Caco-2 (cell line): ENCODE measurements at regions not wholly inside any gene's neighbourhood (a gene's known extent, or its start where the extent isn't known, plus 50 kb on each side); places are given as distances from the start of the nearest gene placed in this dataset.

Source experiments
- BruUV-seq: library from RNA; stranded (reverse); fragments of 400-500 nt; replicated peaks from 2 replicates; lab custom pipeline; 2021; lab: Mats Ljungman, UMichigan
- CTCF ChIA-PET: fragments of 300-600 bp; sonication (Branson Sonifier 250); formaldehyde crosslinking; loops from one replicate; lab custom pipeline; 2022; ENCODE audit warnings: antibody characterized with exemption; lab: Charles Lee
- POLR2A ChIA-PET: fragments of 300-600 bp; sonication (Branson Sonifier 250); formaldehyde crosslinking; loops from one replicate; lab custom pipeline; 2022; ENCODE audit warnings: antibody characterized with exemption; lab: Charles Lee
- DNase-seq, 2 experiments: peaks; one replicate each; pipeline versions ENCODE4 v3.0.0 to v3.0.0-alpha.2; 2020 to 2022
- H3K27me3 ChIP-seq: replicated peaks from 2 replicates; pipeline ENCODE4 v1.6.0; 2011; ENCODE audit warnings: low read length; ENCODE audit not compliant: control insufficient read depth, insufficient read depth
- H3K36me3 ChIP-seq: 2 replicates; pipeline ENCODE4 v1.5.1; 2011; ENCODE audit warnings: low read length; ENCODE audit not compliant: control insufficient read depth, insufficient read depth
- H3K4me1 ChIP-seq: fragments of 250-450 bp; sonication (Bioruptor Pico); 2 replicates; pipeline ENCODE4 v1.5.1; 2020; ENCODE audit warnings: mild to moderate bottlenecking
- H3K4me3 ChIP-seq: 2 replicates; pipeline ENCODE4 v1.5.1; 2011; ENCODE audit warnings: low read depth, mild to moderate bottlenecking, control low read depth, low read length
- H3K9me3 ChIP-seq: fragments of 250-450 bp; sonication (Bioruptor Pico); 2 replicates; pipeline ENCODE4 v1.5.1; 2020; ENCODE audit warnings: mild to moderate bottlenecking, moderate library complexity
- H3K27ac Mint-ChIP-seq: one replicate; pipeline ENCODE4 v1.8.0; 2022; ENCODE audit warnings: mixed read lengths; ENCODE audit not compliant: unreplicated experiment
- H3K27me3 Mint-ChIP-seq: one replicate; pipeline ENCODE4 v1.8.0; 2022; ENCODE audit warnings: mixed read lengths; ENCODE audit not compliant: insufficient read depth, unreplicated experiment
- H3K36me3 Mint-ChIP-seq: one replicate; pipeline ENCODE4 v1.8.0; 2022; ENCODE audit warnings: mild to moderate bottlenecking, mixed read lengths; ENCODE audit not compliant: insufficient read depth, unreplicated experiment
- H3K4me1 Mint-ChIP-seq: one replicate; pipeline ENCODE4 v1.8.0; 2022; ENCODE audit warnings: low read depth, mixed read lengths; ENCODE audit not compliant: unreplicated experiment
- H3K4me3 Mint-ChIP-seq: one replicate; pipeline ENCODE4 v1.8.0; 2022; ENCODE audit warnings: mild to moderate bottlenecking, moderate library complexity, mixed read lengths; ENCODE audit not compliant: unreplicated experiment
- H3K9me3 Mint-ChIP-seq: one replicate; pipeline ENCODE4 v1.8.0; 2022; ENCODE audit warnings: mixed read lengths; ENCODE audit not compliant: unreplicated experiment
- CTCF ChIP-seq, 2 experiments: fragments of 200-600 bp in 1 of 2; IDR thresholded peaks; 1 replicate in 1 of 2; 2 replicates in 1 of 2; pipeline versions ENCODE4 v1.5.1 to v1.8.0; 2011 to 2022; ENCODE audit warnings: antibody characterized with exemption in 1 of 2, control low read depth in 1 of 2, inconsistent platforms in 1 of 2, low read depth in 1 of 2, low read length in 1 of 2, mild to moderate bottlenecking in 1 of 2, moderate library complexity in 1 of 2; ENCODE audit not compliant: insufficient read depth in 1 of 2, severe bottlenecking in 1 of 2, unreplicated experiment in 1 of 2
- intact Hi-C: fragments of 100-400 bp; cut with micrococcal nuclease; formaldehyde crosslinking; loops from one replicate; pipeline ENCODE4 v1.10.0; 2022; ENCODE audit not compliant: unreplicated experiment

GRCh38 chr3:139203752-139204151, 140.1 kb upstream of the MRPS22 start:
- no peak for TF ChIP-seq CTCF (IDR thresholded peaks at IDR 0.05; ENCODE audit: insufficient read depth in 1 of 2, low read depth in 1 of 2, low read length in 1 of 2, severe bottlenecking in 1 of 2, unreplicated experiment in 1 of 2)
- Histone ChIP-seq H3K4me3 (no peak overlapping the region), H3K36me3 (no peaks in the 10 kb centered on the region), H3K27me3 (no peaks in the 10 kb centered on the region), H3K9me3 (no peaks in the 10 kb centered on the region), H3K4me1 (no peaks in the 10 kb centered on the region)
- intact Hi-C loops = loop anchor here (2.0 to 5.0 kb wide), 2 partner anchors 91 to 124 kb away; no protein-coding TSS in a partner anchor
- no TSS peak for BruUV-seq
- DNase-seq = no peak
- peaks cover 4% of the 10 kb centered on the region for H3K27me3 Mint-ChIP-seq
- CTCF ChIA-PET = interaction anchor here (1.6 kb wide), 1 partner anchor 268 kb away, joined by 5 read pairs; no protein-coding TSS in a partner anchor
- no peaks in the 10 kb centered on the region for H3K4me1 Mint-ChIP-seq
- POLR2A ChIA-PET = no interaction called here
- H3K36me3 Mint-ChIP-seq = no peaks in the 10 kb centered on the region
- H3K9me3 Mint-ChIP-seq = no peaks in the 10 kb centered on the region
- no peak overlapping the region for H3K4me3 Mint-ChIP-seq
- no peak overlapping the region for H3K27ac Mint-ChIP-seq

GRCh38 chr3:139204728-139205127, 139.1 kb upstream of the MRPS22 start:
- intact Hi-C loops = loop anchor here (5.0 kb wide), 1 partner anchor 123 kb away; no protein-coding TSS in a partner anchor
- Histone ChIP-seq H3K36me3 (no peaks in the 10 kb centered on the region), H3K4me3 (no peak overlapping the region), H3K9me3 (no peaks in the 10 kb centered on the region), H3K4me1 (no peaks in the 10 kb centered on the region), H3K27me3 (no peaks in the 10 kb centered on the region)
- Mint-ChIP-seq H3K36me3 (no peaks in the 10 kb centered on the region), H3K27ac (no peak overlapping the region), H3K4me3 (no peak overlapping the region), H3K27me3 (peaks cover 4% of the 10 kb centered on the region), H3K9me3 (no peaks in the 10 kb centered on the region), H3K4me1 (no peaks in the 10 kb centered on the region)
- ChIA-PET POLR2A (no interaction called here), CTCF (no interaction called here)
- no peak for TF ChIP-seq CTCF (IDR thresholded peaks at IDR 0.05; ENCODE audit: insufficient read depth in 1 of 2, low read depth in 1 of 2, low read length in 1 of 2, severe bottlenecking in 1 of 2, unreplicated experiment in 1 of 2)
- BruUV-seq = no TSS peak
- no peak for DNase-seq

GRCh38 chr3:139213936-139214335, 129.9 kb upstream of the MRPS22 start:
- Mint-ChIP-seq H3K4me3 (no peak overlapping the region), H3K36me3 (no peaks in the 10 kb centered on the region), H3K4me1 (no peaks in the 10 kb centered on the region), H3K27ac (no peak overlapping the region), H3K27me3 (peaks cover 9% of the 10 kb centered on the region), H3K9me3 (no peaks in the 10 kb centered on the region)
- no peak overlapping the region for H3K4me3 ChIP-seq
- POLR2A ChIA-PET = no interaction called here
- intact Hi-C loops = no loop called here
- DNase-seq = no peak
- CTCF ChIA-PET = no interaction called here
- H3K9me3 ChIP-seq = 0 out of 2 replicates have a peak, but pooled peaks cover 6% of the 10 kb centered on the region
- H3K36me3 ChIP-seq = no peaks in the 10 kb centered on the region
- H3K4me1 ChIP-seq = no peaks in the 10 kb centered on the region
- no peak for TF ChIP-seq CTCF (IDR thresholded peaks at IDR 0.05; ENCODE audit: insufficient read depth in 1 of 2, low read depth in 1 of 2, low read length in 1 of 2, severe bottlenecking in 1 of 2, unreplicated experiment in 1 of 2)
- no peaks in the 10 kb centered on the region for H3K27me3 ChIP-seq
- BruUV-seq = no TSS peak
